Heart right ventricle (tissue), 16 donors: ENCODE measurements at regions not wholly inside any gene's neighbourhood (a gene's known extent, or its start where the extent isn't known, plus 50 kb on each side); places are given as distances from the start of the nearest gene placed in this dataset.

ENCODE experiments used
- ATAC-seq, 8 donors: fragments of 200-7000 bp; cut with Tn5 transposase; one replicate each; pipeline ENCODE4 v1.9.1; 2020; ENCODE audit warnings: mild to moderate bottlenecking in 8 of 8, moderate library complexity in 8 of 8, moderate number of reproducible peaks in 1 of 8
- DNase-seq, 2 donors: peaks; one replicate each; pipeline ENCODE4 v3.0.0-alpha.2; 2020
- H3K27ac ChIP-seq, 10 donors: fragments of 200-600 bp; sonication (generic) in 2 of 10; one replicate each; pipeline versions ENCODE4 v1.5.0 to v1.8.0; 2020 to 2022; ENCODE audit warnings: mild to moderate bottlenecking in 3 of 10
- H3K27me3 ChIP-seq, 7 donors: fragments of 200-600 bp; one replicate each; pipeline ENCODE4 v1.8.0; 2021 to 2022; ENCODE audit warnings: mild to moderate bottlenecking in 2 of 7
- H3K36me3 ChIP-seq, 9 donors: fragments of 200-600 bp; sonication (generic) in 1 of 9; one replicate each; pipeline versions ENCODE4 v1.5.0 to v1.8.0; 2020 to 2022; ENCODE audit warnings: mild to moderate bottlenecking in 2 of 9
- H3K4me1 ChIP-seq, 9 donors: fragments of 200-600 bp; sonication (generic) in 1 of 9; one replicate each; pipeline versions ENCODE4 v1.5.0 to v1.8.0; 2020 to 2022; ENCODE audit warnings: mild to moderate bottlenecking in 4 of 9
- H3K4me3 ChIP-seq, 10 donors: fragments of 200-600 bp; sonication (generic) in 2 of 10; one replicate each; pipeline versions ENCODE4 v1.5.0 to v1.8.0; 2020 to 2022; ENCODE audit warnings: mild to moderate bottlenecking in 7 of 10, moderate library complexity in 2 of 10
- H3K9me3 ChIP-seq, 11 donors: fragments of 200-600 bp in 10 of 11; sonication (generic) in 2 of 11; one replicate each; pipeline versions ENCODE4 v1.5.0 to v1.8.0; 2013 to 2022; ENCODE audit warnings: mild to moderate bottlenecking in 2 of 11, control low read depth in 1 of 11, moderate library complexity in 1 of 11
- CTCF ChIP-seq, 9 donors: fragments of 200-600 bp; sonication (generic) in 2 of 9; IDR thresholded peaks; one replicate each; pipeline versions ENCODE4 v1.5.0 to v1.8.0; 2021 to 2022; ENCODE audit warnings: antibody characterized with exemption in 9 of 9, mild to moderate bottlenecking in 5 of 9, moderate library complexity in 1 of 9
- WGBS, 2 donors: extraction: QIAGEN DNeasy Blood & Tissue Kit; methylation state at CpG; one replicate each; pipeline ENCODE4 v1.1.7; 2013; ENCODE audit warnings: inconsistent platforms in 1 of 2; 5-methylcytosine and 5-hydroxymethylcytosine counted together
- intact Hi-C, 10 donors: fragments of 100-400 bp; cut with DNase I; formaldehyde crosslinking; loops; one replicate each; pipeline versions ENCODE4 v1.11.1 to v1.14.2; 2022
- donor health status: Arrhythmogenic right ventricular cardiomyopathy.
- donor health status: ischemic (EF 13 %, LVEDD 7.1; RV severe dilation, severe dysfunction).
- donor health status: healthy with polysubstance abuse.
- donor health status: DM: no; HTN: yes; CAD: no.
- donor health status: DM: no; HTN: no; CAD: no.
- donor health status: ischemic (EF 25% LVEDD 6.9; RV normal size, moderate dysfunction).
- donor health status: ischemic (EF 25% LVEDD 5.7; RV mildly dilated, moderate dysfunction).
- donor health status: healthy.
- donor health status: DM: yes; HTN: yes; CAD: no.
- donor health status: Ischemic cardiomyopathy.
- donor health status: ischemic (EF 35%, LVEDD 5.7; RV mildly dilated, moderate dysfunction).
- donor health status: nonischemic (EF 11% LVEDD 7.7; RV severe dilation, severe dysfunction).
- donor health status: DM: yes; HTN: yes; CAD: no.
- donor health status: PGD.
- donor health status: ischemic (EF 29% LVEDD 5.4; RV normal size, mild dysfunction).
- donor health status: nonischemic (EF 23%, LVEDD 6.1; RV moderate dilation, normal function).

GRCh38 chr11:23723861-23724260, 773.0 kb upstream of the LUZP2 start:
- DNase-seq (no peak), ATAC-seq (no peak)
- intact Hi-C loops: no loop called here
- no peaks in the 10 kb centered on the region for H3K36me3 ChIP-seq
- H3K4me1 ChIP-seq: no peaks in the 10 kb centered on the region
- H3K27ac ChIP-seq: no peak overlapping the region
- 79 to 87% methylated on average over 1 of the region's 1 CpG for WGBS, 2 donors
- no peak for TF ChIP-seq CTCF (IDR thresholded peaks at IDR 0.05)
- H3K4me3 ChIP-seq: no peak overlapping the region
- H3K27me3 ChIP-seq: no peaks in the 10 kb centered on the region
- H3K9me3 ChIP-seq: peaks cover 0 to 4% (median 0%) of the 10 kb centered on the region in 11 donors

GRCh38 chr11:23725752-23726151, 771.1 kb upstream of the LUZP2 start:
- Histone ChIP-seq H3K4me1 (no peaks in the 10 kb centered on the region), H3K27ac (no peak overlapping the region), H3K4me3 (no peak overlapping the region), H3K9me3 (peaks cover 0 to 11% (median 0%) of the 10 kb centered on the region in 11 donors), H3K27me3 (no peaks in the 10 kb centered on the region), H3K36me3 (no peaks in the 10 kb centered on the region)
- DNase-seq (no peak), ATAC-seq (no peak)
- intact Hi-C loops: no loop called here
- TF ChIP-seq CTCF (IDR thresholded peaks at IDR 0.05): no peak
- WGBS, 2 donors: 88 to 90% methylated on average over 5 of the region's 5 CpGs

- H3K27me3 ChIP-seq: no peaks in the 10 kb centered on the region
- no peak for DNase-seq
- no peak for TF ChIP-seq CTCF (IDR thresholded peaks at IDR 0.05)
- H3K4me3 ChIP-seq: no peak overlapping the region
- ATAC-seq: no peak
- no peaks in the 10 kb centered on the region for H3K4me1 ChIP-seq
- intact Hi-C loops: no loop called here
- H3K27ac ChIP-seq: no peak overlapping the region
- no peaks in the 10 kb centered on the region for H3K36me3 ChIP-seq
- H3K9me3 ChIP-seq: peaks cover 0 to 18% (median 0%) of the 10 kb centered on the region in 11 donors
Observed at GRCh38 chr11:23727387-23727786, 769.5 kb upstream of the LUZP2 start.

- ATAC-seq: no peak
- no peak for DNase-seq
- no peak for TF ChIP-seq CTCF (IDR thresholded peaks at IDR 0.05)
- intact Hi-C loops: no loop called here
- WGBS, 2 donors: 50 to 56% methylated on average over 2 of the region's 2 CpGs
- Histone ChIP-seq H3K9me3 (peaks cover 0 to 19% (median 0%) of the 10 kb centered on the region in 11 donors), H3K36me3 (no peaks in the 10 kb centered on the region), H3K4me1 (no peaks in the 10 kb centered on the region), H3K4me3 (no peak overlapping the region), H3K27ac (no peak overlapping the region), H3K27me3 (no peaks in the 10 kb centered on the region)
Observed at GRCh38 chr11:23727794-23728193, 769.1 kb upstream of the LUZP2 start.

- intact Hi-C loops: no loop called here
- no peak overlapping the region for H3K27ac ChIP-seq
- peaks cover 0 to 24% (median 0%) of the 10 kb centered on the region in 11 donors for H3K9me3 ChIP-seq
- ATAC-seq (no peak), DNase-seq (no peak)
- H3K4me1 ChIP-seq: no peaks in the 10 kb centered on the region
- no peaks in the 10 kb centered on the region for H3K27me3 ChIP-seq
- no peak for TF ChIP-seq CTCF (IDR thresholded peaks at IDR 0.05)
- no peaks in the 10 kb centered on the region for H3K36me3 ChIP-seq
- no peak overlapping the region for H3K4me3 ChIP-seq
- 75 to 88% methylated on average over 1 of the region's 1 CpG for WGBS, 2 donors
Observed at GRCh38 chr11:23729088-23729487, 767.8 kb upstream of the LUZP2 start.
